Kidney epithelial cell (primary cell): ENCODE measurements at regions not wholly inside any gene's neighbourhood (a gene's known extent, or its start where the extent isn't known, plus 50 kb on each side); places are given as distances from the start of the nearest gene placed in this dataset.

Experiments
- DNase-seq: peaks from one replicate; pipeline ENCODE4 v3.0.0-alpha.2; 2010; ENCODE audit warnings: low read depth
- H3K27me3 ChIP-seq: 2 replicates; pipeline ENCODE4 v1.6.0; 2011; ENCODE audit warnings: low read length; ENCODE audit not compliant: control insufficient read depth, insufficient read depth
- H3K36me3 ChIP-seq: 2 replicates; pipeline ENCODE4 v1.5.1; 2011; ENCODE audit warnings: low read length; ENCODE audit not compliant: control insufficient read depth, insufficient read depth
- H3K4me3 ChIP-seq: 2 replicates; pipeline ENCODE4 v1.5.1; 2011; ENCODE audit warnings: low read depth, mild to moderate bottlenecking, control low read depth, low read length
- TF ChIP-seq, protein P1 (sequence below): IDR thresholded peaks from 2 replicates; pipeline ENCODE4 v1.5.1; 2011; ENCODE audit warnings: mild to moderate bottlenecking, moderate library complexity, low read length, control low read depth, inconsistent platforms; ENCODE audit not compliant: insufficient read depth, poor library complexity, severe bottlenecking

DNA sequence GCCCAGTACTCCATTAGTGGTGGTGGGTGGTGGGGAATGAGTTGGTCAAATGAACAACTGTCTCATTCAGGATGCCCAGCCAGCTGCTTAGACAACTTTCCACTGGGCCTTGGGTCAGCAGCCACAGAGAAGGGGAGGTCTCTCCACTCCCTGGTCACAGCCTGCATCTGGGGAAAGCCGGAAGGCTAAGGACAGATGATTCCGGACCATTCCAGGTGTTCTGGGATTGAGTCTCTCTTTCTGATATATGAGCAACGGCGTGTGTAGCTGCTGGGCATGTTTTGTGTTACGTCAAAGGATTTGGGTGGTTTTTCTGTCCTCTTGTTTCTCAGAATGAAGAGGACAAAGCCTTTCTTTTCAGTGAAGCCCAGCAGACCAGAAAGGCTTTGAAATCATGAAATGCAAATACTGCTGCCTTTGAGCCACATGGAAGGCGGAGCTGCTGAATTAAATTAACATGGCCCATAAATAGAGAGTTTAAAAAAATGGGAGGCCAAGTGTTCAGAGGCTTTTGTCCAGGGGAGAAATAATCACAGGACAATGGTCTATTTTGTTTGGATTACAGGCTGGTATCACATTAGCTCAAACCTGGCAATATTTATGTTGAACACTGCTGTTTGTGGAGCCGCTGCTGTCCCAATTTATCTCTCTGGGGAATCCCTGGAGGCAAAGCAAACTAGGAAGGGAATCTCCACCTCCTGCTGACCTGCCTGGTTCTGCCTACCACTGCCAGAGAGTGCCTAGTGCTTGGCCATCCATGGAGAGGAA, 234.4 kb upstream of the E2F8 start:
- no peak for DNase-seq

DNA sequence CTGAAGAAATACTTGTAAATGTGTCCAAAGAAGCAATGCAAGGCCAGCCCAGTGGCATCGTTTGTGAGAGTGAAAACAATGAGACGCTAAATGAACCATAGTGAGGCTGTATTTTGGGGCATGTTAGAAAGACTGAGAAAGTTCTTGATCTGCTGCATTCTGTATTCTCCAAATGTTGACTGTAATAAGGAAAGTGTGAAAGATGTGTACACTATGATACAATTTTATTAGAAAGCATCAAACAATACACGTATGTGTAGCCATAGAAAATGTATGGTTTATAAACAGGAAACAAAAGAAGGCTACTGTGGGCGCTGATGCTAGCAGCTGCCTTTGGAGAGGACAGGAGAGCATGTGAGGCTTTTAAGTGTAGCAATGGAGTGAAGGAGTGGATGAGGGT, 233.5 kb upstream of the E2F8 start:
- peaks cover 17% of the 10 kb centered on the region for H3K27me3 ChIP-seq
- H3K36me3 ChIP-seq, result no peaks in the 10 kb centered on the region
- TF ChIP-seq, protein P1, sequence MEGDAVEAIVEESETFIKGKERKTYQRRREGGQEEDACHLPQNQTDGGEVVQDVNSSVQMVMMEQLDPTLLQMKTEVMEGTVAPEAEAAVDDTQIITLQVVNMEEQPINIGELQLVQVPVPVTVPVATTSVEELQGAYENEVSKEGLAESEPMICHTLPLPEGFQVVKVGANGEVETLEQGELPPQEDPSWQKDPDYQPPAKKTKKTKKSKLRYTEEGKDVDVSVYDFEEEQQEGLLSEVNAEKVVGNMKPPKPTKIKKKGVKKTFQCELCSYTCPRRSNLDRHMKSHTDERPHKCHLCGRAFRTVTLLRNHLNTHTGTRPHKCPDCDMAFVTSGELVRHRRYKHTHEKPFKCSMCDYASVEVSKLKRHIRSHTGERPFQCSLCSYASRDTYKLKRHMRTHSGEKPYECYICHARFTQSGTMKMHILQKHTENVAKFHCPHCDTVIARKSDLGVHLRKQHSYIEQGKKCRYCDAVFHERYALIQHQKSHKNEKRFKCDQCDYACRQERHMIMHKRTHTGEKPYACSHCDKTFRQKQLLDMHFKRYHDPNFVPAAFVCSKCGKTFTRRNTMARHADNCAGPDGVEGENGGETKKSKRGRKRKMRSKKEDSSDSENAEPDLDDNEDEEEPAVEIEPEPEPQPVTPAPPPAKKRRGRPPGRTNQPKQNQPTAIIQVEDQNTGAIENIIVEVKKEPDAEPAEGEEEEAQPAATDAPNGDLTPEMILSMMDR, result no peak
- H3K4me3 ChIP-seq, result no peak overlapping the region
- no peak for DNase-seq

More for the DNA sequence above, 234.4 kb upstream of the E2F8 start:
- TF ChIP-seq, protein P1, result no peak
- Histone ChIP-seq H3K4me3 (no peak overlapping the region), H3K36me3 (no peaks in the 10 kb centered on the region), H3K27me3 (peaks cover 15% of the 10 kb centered on the region)

DNA sequence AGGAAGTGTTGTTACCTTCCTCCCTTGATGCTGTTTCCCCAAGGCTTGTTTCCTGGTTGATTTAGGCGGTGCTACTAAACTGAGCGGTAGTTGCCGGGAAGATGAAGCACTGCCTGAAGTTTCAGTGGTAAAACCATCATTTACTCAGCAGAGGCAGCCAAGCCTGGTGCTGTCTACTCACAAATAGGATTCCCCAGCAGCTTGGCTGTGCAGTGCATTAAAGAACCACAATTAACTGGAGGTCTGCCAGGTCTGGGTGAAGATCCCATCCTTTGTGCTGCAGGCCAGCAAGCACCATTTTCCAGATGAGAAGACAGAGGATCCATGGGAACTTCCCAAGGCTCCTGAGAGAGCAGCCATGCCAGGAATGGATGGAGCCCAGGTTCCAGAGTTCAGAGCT, 231.9 kb upstream of the E2F8 start:
- TF ChIP-seq, protein P1, result no peak
- no peaks in the 10 kb centered on the region for H3K36me3 ChIP-seq
- H3K4me3 ChIP-seq, result no peak overlapping the region
- no peak for DNase-seq
- peaks cover 10% of the 10 kb centered on the region for H3K27me3 ChIP-seq

DNA sequence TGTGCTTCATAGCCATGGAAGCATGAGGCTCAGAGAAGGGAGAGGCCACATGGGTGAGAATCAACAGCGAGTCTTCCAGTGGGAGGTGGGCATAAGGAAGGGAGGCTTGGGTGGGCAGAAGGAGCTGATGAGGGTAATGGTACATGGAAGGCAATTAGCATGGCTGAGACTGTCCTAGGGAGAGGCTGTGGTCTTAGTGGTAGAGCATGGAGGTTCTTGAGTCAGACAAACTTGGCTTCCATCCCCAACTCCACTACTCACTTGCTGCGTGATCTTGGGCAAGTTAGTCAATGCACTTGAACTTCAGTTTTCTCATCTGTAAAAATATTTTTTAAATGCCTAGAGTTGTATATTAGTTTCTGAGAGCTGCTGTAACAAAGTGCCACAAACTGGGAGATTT, 227.2 kb upstream of the E2F8 start:
- Histone ChIP-seq H3K27me3 (peaks cover 3% of the 10 kb centered on the region), H3K36me3 (no peaks in the 10 kb centered on the region), H3K4me3 (no peak overlapping the region)
- DNase-seq, result no peak
- TF ChIP-seq, protein P1, result no peak

DNA sequence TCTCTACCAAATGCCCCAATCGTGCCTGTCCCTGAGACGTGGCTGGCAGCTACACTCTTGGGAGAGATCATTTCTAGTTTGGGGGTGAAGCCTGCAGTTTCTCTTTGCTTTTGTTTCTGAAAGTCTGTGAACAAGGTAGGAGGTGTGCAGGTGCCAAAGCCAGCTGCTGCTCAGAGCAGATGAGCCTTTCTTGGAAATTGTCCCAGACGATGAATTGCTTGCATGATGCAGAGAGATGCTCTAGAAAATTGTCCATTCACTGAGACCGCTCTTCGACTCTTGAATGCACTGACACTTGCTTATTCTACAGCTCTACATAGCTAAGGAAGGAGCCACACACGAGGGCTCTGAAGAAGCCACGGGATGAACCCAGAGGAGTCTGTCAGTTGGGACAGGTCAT, 225.6 kb upstream of the E2F8 start:
- Histone ChIP-seq H3K36me3 (no peaks in the 10 kb centered on the region), H3K4me3 (no peak overlapping the region), H3K27me3 (peaks cover 3% of the 10 kb centered on the region)
- DNase-seq, result no peak
- TF ChIP-seq, protein P1, result no peak

DNA sequence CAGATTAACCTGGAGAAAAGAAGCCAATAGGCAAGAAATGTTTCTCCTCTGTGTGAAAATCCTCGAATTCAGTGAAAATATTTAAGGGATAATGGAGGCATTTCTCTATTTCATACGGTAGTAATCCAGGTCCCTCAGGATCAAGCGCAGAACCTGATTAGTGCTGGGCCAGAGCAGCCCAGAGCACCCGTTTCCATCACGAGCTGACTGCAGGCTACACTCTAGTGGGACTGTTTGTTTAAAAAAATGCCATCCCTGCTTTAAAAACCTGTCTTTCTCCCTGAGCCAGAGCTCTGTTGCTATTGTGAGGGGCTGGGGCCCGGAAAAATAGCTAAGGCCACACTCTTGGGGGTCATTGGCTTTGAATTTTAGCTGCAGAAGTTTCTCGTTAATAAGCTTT, 223.2 kb upstream of the E2F8 start:
- H3K4me3 ChIP-seq, result no peak overlapping the region
- no peak for DNase-seq
- TF ChIP-seq, protein P1, result no peak
- no peaks in the 10 kb centered on the region for H3K27me3 ChIP-seq
- H3K36me3 ChIP-seq, result no peaks in the 10 kb centered on the region
